ENCODE measurements at regions not wholly inside any gene's neighbourhood (a gene's known extent, or its start where the extent isn't known, plus 50 kb on each side); places are given as distances from the start of the nearest gene placed in this dataset.
"Not testable (repeated sequence)": the region's sequence is repeated elsewhere in the genome, so short reads cannot be mapped to it uniquely, and the experiment has no call there.

- H3K4me1 Mint-ChIP-seq (ENCODE audit: low read depth), result no peaks in the 10 kb centered on the region
- no peak for TF ChIP-seq CTCF (IDR thresholded peaks at IDR 0.05; ENCODE audit: unreplicated experiment)
- H3K4me3 Mint-ChIP-seq (ENCODE audit: low read depth), result no peak overlapping the region
- peaks cover 27% of the 10 kb centered on the region for H3K9me3 Mint-ChIP-seq (ENCODE audit: low read depth)
- H3K36me3 Mint-ChIP-seq (ENCODE audit: insufficient read depth), result peaks cover 3% of the 10 kb centered on the region
- no peaks in the 10 kb centered on the region for H3K27me3 Mint-ChIP-seq
- H3K27ac Mint-ChIP-seq, result no peak overlapping the region
- no peak for DNase-seq (ENCODE audit: low spot score, unreplicated experiment)
Observed at GRCh38 chr11:97069160-97069559, 679.3 kb downstream of the JRKL start.

- Mint-ChIP-seq H3K27ac (no peak overlapping the region), H3K4me3 (ENCODE audit: low read depth) (no peak overlapping the region), H3K27me3 (no peaks in the 10 kb centered on the region), H3K9me3 (ENCODE audit: low read depth) (peaks cover 32% of the 10 kb centered on the region), H3K4me1 (ENCODE audit: low read depth) (no peaks in the 10 kb centered on the region), H3K36me3 (ENCODE audit: insufficient read depth) (peaks cover 3% of the 10 kb centered on the region)
- DNase-seq (ENCODE audit: low spot score, unreplicated experiment), result no peak
- no peak for TF ChIP-seq CTCF (IDR thresholded peaks at IDR 0.05; ENCODE audit: unreplicated experiment)
Observed at GRCh38 chr11:97072420-97072819, 682.6 kb downstream of the JRKL start.

GRCh38 chr11:97076666-97077065 lies 686.9 kb downstream of the JRKL start:
- H3K27me3 Mint-ChIP-seq; DNase-seq (ENCODE audit: low spot score, unreplicated experiment); H3K36me3 Mint-ChIP-seq (ENCODE audit: insufficient read depth); H3K4me1 Mint-ChIP-seq (ENCODE audit: low read depth); H3K27ac Mint-ChIP-seq; H3K4me3 Mint-ChIP-seq (ENCODE audit: low read depth): not testable (repeated sequence)
- H3K9me3 Mint-ChIP-seq (ENCODE audit: low read depth), result peaks cover 27% of the 10 kb centered on the region

GRCh38 chr11:97078443-97078842 lies 688.6 kb downstream of the JRKL start:
- DNase-seq (ENCODE audit: low spot score, unreplicated experiment), result no peak
- no peak for TF ChIP-seq CTCF (IDR thresholded peaks at IDR 0.05; ENCODE audit: unreplicated experiment)
- H3K9me3 Mint-ChIP-seq (ENCODE audit: low read depth), result peaks cover 15% of the 10 kb centered on the region
- no peak overlapping the region for H3K27ac Mint-ChIP-seq
- no peaks in the 10 kb centered on the region for H3K4me1 Mint-ChIP-seq (ENCODE audit: low read depth)
- no peaks in the 10 kb centered on the region for H3K27me3 Mint-ChIP-seq
- H3K4me3 Mint-ChIP-seq (ENCODE audit: low read depth), result no peak overlapping the region
- H3K36me3 Mint-ChIP-seq (ENCODE audit: insufficient read depth), result no peaks in the 10 kb centered on the region

- Mint-ChIP-seq H3K27me3 (no peaks in the 10 kb centered on the region), H3K4me3 (ENCODE audit: low read depth) (no peak overlapping the region), H3K27ac (no peak overlapping the region), H3K9me3 (ENCODE audit: low read depth) (peaks cover 10% of the 10 kb centered on the region), H3K36me3 (ENCODE audit: insufficient read depth) (no peaks in the 10 kb centered on the region), H3K4me1 (ENCODE audit: low read depth) (no peaks in the 10 kb centered on the region)
- DNase-seq (ENCODE audit: low spot score, unreplicated experiment), result no peak
- TF ChIP-seq CTCF (IDR thresholded peaks at IDR 0.05; ENCODE audit: unreplicated experiment), result no peak
Observed at GRCh38 chr11:97079244-97079643, 689.4 kb downstream of the JRKL start.

- Mint-ChIP-seq H3K4me3 (ENCODE audit: low read depth) (no peak overlapping the region), H3K4me1 (ENCODE audit: low read depth) (peaks cover 13% of the 10 kb centered on the region), H3K27me3 (no peaks in the 10 kb centered on the region), H3K9me3 (ENCODE audit: low read depth) (peaks cover under 1% of the 10 kb centered on the region), H3K27ac (no peak overlapping the region), H3K36me3 (ENCODE audit: insufficient read depth) (no peaks in the 10 kb centered on the region)
- no peak for TF ChIP-seq CTCF (IDR thresholded peaks at IDR 0.05; ENCODE audit: unreplicated experiment)
- no peak for DNase-seq (ENCODE audit: low spot score, unreplicated experiment)
Observed at GRCh38 chr11:97087419-97087818, 697.6 kb downstream of the JRKL start.

Data from progenitor cell of endocrine pancreas (in vitro differentiated cells).